Fibroblast of skin of right quadriceps (primary cell): ENCODE measurements at regions not wholly inside any gene's neighbourhood (a gene's known extent, or its start where the extent isn't known, plus 50 kb on each side); places are given as distances from the start of the nearest gene placed in this dataset.

ENCODE experiments used
- DNase-seq: peaks from one replicate; pipeline ENCODE4 v3.0.0-alpha.2; 2013

GRCh38 chr3:107428051-107428858 lies 51.0 kb downstream of the CCDC54 start:
- DNase-seq: no peak

GRCh38 chr3:107429320-107430181 lies 52.3 kb downstream of the CCDC54 start:
- peak; percentile 84 for DNase-seq

- DNase-seq: peak; percentile 19
These were observed 53.2 kb downstream of the CCDC54 start for GRCh38 chr3:107430214-107430995.

GRCh38 chr3:107430996-107431245 lies 53.7 kb downstream of the CCDC54 start:
- DNase-seq: no peak

GRCh38 chr3:107431246-107432012 lies 54.2 kb downstream of the CCDC54 start:
- DNase-seq: peak; percentile 70

GRCh38 chr3:107432013-107432515 lies 54.8 kb downstream of the CCDC54 start:
- DNase-seq: peak; percentile 6

- DNase-seq: peak; percentile 7
These were observed 55.4 kb downstream of the CCDC54 start for GRCh38 chr3:107432646-107433045.

- no peak for DNase-seq
These were observed 58.8 kb downstream of the CCDC54 start for GRCh38 chr3:107436029-107436428.

GRCh38 chr3:107438671-107439070 lies 61.4 kb downstream of the CCDC54 start:
- DNase-seq: no peak

GRCh38 chr3:107441617-107442016 lies 64.4 kb downstream of the CCDC54 start:
- DNase-seq: peak; percentile 8

- DNase-seq: no peak
These were observed 66.2 kb downstream of the CCDC54 start for GRCh38 chr3:107443461-107443860.

- DNase-seq: no peak
These were observed 69.5 kb downstream of the CCDC54 start for GRCh38 chr3:107446706-107447105.

GRCh38 chr3:107450254-107450893 lies 72.4 kb upstream of the BBX start:
- peak; percentile 10 for DNase-seq

- DNase-seq: peak; percentile 31
These were observed 70.3 kb upstream of the BBX start for GRCh38 chr3:107452436-107452835.

- DNase-seq: no peak
These were observed 69.3 kb upstream of the BBX start for GRCh38 chr3:107453504-107453903.

- DNase-seq: no peak
These were observed 67.1 kb upstream of the BBX start for GRCh38 chr3:107455621-107456020.

GRCh38 chr3:107456501-107456900 lies 66.3 kb upstream of the BBX start:
- no peak for DNase-seq

GRCh38 chr3:107458871-107459270 lies 63.9 kb upstream of the BBX start:
- DNase-seq: no peak

- no peak for DNase-seq
These were observed 61.0 kb upstream of the BBX start for GRCh38 chr3:107461721-107462120.

- DNase-seq: no peak
These were observed 58.7 kb upstream of the BBX start for GRCh38 chr3:107464037-107464436.

- DNase-seq: no peak
These were observed 57.6 kb upstream of the BBX start for GRCh38 chr3:107465064-107465631.

- DNase-seq: no peak
These were observed 54.0 kb upstream of the BBX start for GRCh38 chr3:107468782-107469181.
